GM23338 (cell line): ENCODE measurements at regions not wholly inside any gene's neighbourhood (a gene's known extent, or its start where the extent isn't known, plus 50 kb on each side); places are given as distances from the start of the nearest gene placed in this dataset.

Source experiments
- ATAC-seq: fragments of 200-7000 bp; cut with Tn5 transposase; 3 replicates; pipeline ENCODE4 v1.9.1; 2020
- DNase-seq: peaks from one replicate; pipeline ENCODE4 v3.0.0-alpha.2; 2015; ENCODE audit warnings: low spot score
- H2AFZ ChIP-seq: fragments of 200-600 bp; sonication (generic); 2 replicates; pipeline ENCODE4 v1.8.0; 2016; ENCODE audit warnings: antibody characterized with exemption, mild to moderate bottlenecking, moderate library complexity
- H3F3A ChIP-seq: fragments of 200-600 bp; sonication (generic); replicated peaks from 2 replicates; pipeline ENCODE4 v1.8.0; 2017; ENCODE audit warnings: antibody characterized with exemption, mixed run types, low read depth
- H3K27ac ChIP-seq: fragments of 200-600 bp; sonication (generic); 2 replicates; pipeline ENCODE4 v1.6.1; 2016; ENCODE audit warnings: low read depth
- H3K27me3 ChIP-seq: fragments of 200-600 bp; sonication (generic); 2 replicates; pipeline ENCODE4 v1.8.0; 2016; ENCODE audit warnings: mild to moderate bottlenecking, mixed run types, moderate library complexity; ENCODE audit not compliant: insufficient read depth
- H3K36me3 ChIP-seq: fragments of 200-600 bp; sonication (generic); 2 replicates; pipeline ENCODE4 v1.8.0; 2016; ENCODE audit warnings: mild to moderate bottlenecking; ENCODE audit not compliant: insufficient read depth
- H3K4me1 ChIP-seq: fragments of 200-600 bp; sonication (generic); 2 replicates; pipeline ENCODE4 v1.8.0; 2016; ENCODE audit warnings: mild to moderate bottlenecking, moderate library complexity; ENCODE audit not compliant: insufficient read depth
- H3K4me2 ChIP-seq: fragments of 200-600 bp; sonication (generic); 2 replicates; pipeline ENCODE4 v1.7.1; 2017; ENCODE audit warnings: mixed run types
- H3K4me3 ChIP-seq: fragments of 200-600 bp; sonication (generic); 2 replicates; pipeline ENCODE4 v1.6.1; 2016; ENCODE audit warnings: mixed run types
- H3K79me2 ChIP-seq: fragments of 200-600 bp; sonication (generic); replicated peaks from 2 replicates; pipeline ENCODE4 v1.8.0; 2017; ENCODE audit warnings: mild to moderate bottlenecking; ENCODE audit not compliant: insufficient read depth
- H3K9me2 ChIP-seq: fragments of 200-600 bp; sonication (generic); 2 replicates; pipeline ENCODE4 v1.8.0; 2017; ENCODE audit not compliant: insufficient read depth
- H4K20me1 ChIP-seq: fragments of 200-600 bp; sonication (generic); replicated peaks from 2 replicates; pipeline ENCODE4 v1.8.0; 2017; ENCODE audit warnings: mild to moderate bottlenecking; ENCODE audit not compliant: insufficient read depth
- H3K27ac Mint-ChIP-seq: 2 replicates; pipeline ENCODE4 v1.8.0; 2020; ENCODE audit warnings: inconsistent platforms, mild to moderate bottlenecking, moderate library complexity, mixed read lengths
- H3K27me3 Mint-ChIP-seq: 3 replicates; pipeline ENCODE4 v1.8.0; 2022; ENCODE audit warnings: low read depth, mild to moderate bottlenecking, moderate library complexity, mixed read lengths, inconsistent platforms; ENCODE audit not compliant: insufficient read depth, poor library complexity
- H3K36me3 Mint-ChIP-seq: 3 replicates; pipeline ENCODE4 v1.8.0; 2021; ENCODE audit warnings: low read depth, mild to moderate bottlenecking, inconsistent platforms, moderate library complexity, mixed read lengths
- H3K4me1 Mint-ChIP-seq: 3 replicates; pipeline ENCODE4 v1.8.0; 2020; ENCODE audit warnings: mild to moderate bottlenecking, inconsistent platforms, mixed read lengths
- H3K4me3 Mint-ChIP-seq: 3 replicates; pipeline ENCODE4 v1.8.0; 2021; ENCODE audit warnings: moderate library complexity, mild to moderate bottlenecking, inconsistent platforms, mixed read lengths
- H3K9me3 Mint-ChIP-seq: 3 replicates; pipeline ENCODE4 v1.8.0; 2020; ENCODE audit warnings: moderate library complexity, mild to moderate bottlenecking, inconsistent platforms, mixed read lengths
- CREB1 ChIP-seq: fragments of 250-450 bp; sonication (Bioruptor Pico); IDR thresholded peaks from 2 replicates; pipeline ENCODE4 v1.5.0; 2020; ENCODE audit warnings: low read depth, mild to moderate bottlenecking, moderate library complexity
- EZH2 ChIP-seq: fragments of 200-600 bp; sonication (generic); IDR thresholded peaks from one replicate; pipeline ENCODE4 v1.8.0; 2017; ENCODE audit warnings: antibody characterized with exemption, mild to moderate bottlenecking, low read depth; ENCODE audit not compliant: unreplicated experiment
- EZH2phosphoT487 ChIP-seq: fragments of 200-600 bp; sonication (generic); IDR thresholded peaks from one replicate; pipeline ENCODE4 v1.8.1; 2018; ENCODE audit warnings: antibody characterized with exemption; ENCODE audit not compliant: unreplicated experiment
- JUNB ChIP-seq: IDR thresholded peaks from one replicate; pipeline ENCODE4 v1.6.1; 2016; ENCODE audit warnings: antibody characterized with exemption; ENCODE audit not compliant: unreplicated experiment
- POLR2AphosphoS5 ChIP-seq: IDR thresholded peaks from 2 replicates; pipeline ENCODE4 v1.6.1; 2016; ENCODE audit warnings: antibody characterized with exemption, low read depth
- REST ChIP-seq: IDR thresholded peaks from one replicate; pipeline ENCODE4 v1.6.1; 2018; ENCODE audit warnings: antibody characterized with exemption; ENCODE audit not compliant: unreplicated experiment
- STAT1 ChIP-seq: IDR thresholded peaks from one replicate; pipeline ENCODE4 v1.6.1; 2016; ENCODE audit warnings: antibody characterized with exemption; ENCODE audit not compliant: unreplicated experiment
- ZNF114 ChIP-seq: fragments of 250-450 bp; sonication (Bioruptor Pico); IDR thresholded peaks from 2 replicates; pipeline ENCODE4 v1.5.0; 2020; ENCODE audit warnings: mild to moderate bottlenecking, moderate library complexity
- TF ChIP-seq, protein P1 (sequence below), 2 experiments: fragments of 200-600 bp in 1 of 2; sonication (generic) in 1 of 2; conservative IDR thresholded peaks; 2 replicates each; pipeline versions ENCODE4 v1.5.1 to v1.6.1; 2016 to 2017; ENCODE audit warnings: antibody characterized with exemption in 2 of 2, low read depth in 2 of 2, mild to moderate bottlenecking in 2 of 2, moderate library complexity in 1 of 2

- peaks cover 11% of the 10 kb centered on the region for H3K79me2 ChIP-seq
- no peaks in the 10 kb centered on the region for H3K9me3 Mint-ChIP-seq
- peaks cover 4% of the 10 kb centered on the region for H3K27me3 Mint-ChIP-seq
- TF ChIP-seq POLR2AphosphoS5 (no peak), JUNB (no peak), STAT1 (no peak)
- no peak for DNase-seq
- H3K27me3 ChIP-seq = no peaks in the 10 kb centered on the region
- H2AFZ ChIP-seq = no peak overlapping the region
- H3K4me3 Mint-ChIP-seq = no peak overlapping the region
- H3K36me3 Mint-ChIP-seq = peaks cover 21% of the 10 kb centered on the region; the same call in 2 of the 3 replicates
- ATAC-seq = no peak
- H3K27ac Mint-ChIP-seq = peak overlapping the region; percentile 59; the same call in 1 of the 2 replicates
- H3K4me3 ChIP-seq = no peak overlapping the region
- H3K27ac ChIP-seq = no peak overlapping the region
- H3K4me2 ChIP-seq = no peak overlapping the region
- peaks cover 16% of the 10 kb centered on the region; the same call in 1 of the 2 replicates for H4K20me1 ChIP-seq
- H3F3A ChIP-seq = no peaks in the 10 kb centered on the region
- H3K4me1 ChIP-seq = no peaks in the 10 kb centered on the region
- no peaks in the 10 kb centered on the region for H3K36me3 ChIP-seq
- no peaks in the 10 kb centered on the region for H3K9me2 ChIP-seq
- peaks cover 8% of the 10 kb centered on the region for H3K4me1 Mint-ChIP-seq
Measured at GRCh38 chr12:124449623-124450375, 117.6 kb downstream of the NCOR2 start.

DNA sequence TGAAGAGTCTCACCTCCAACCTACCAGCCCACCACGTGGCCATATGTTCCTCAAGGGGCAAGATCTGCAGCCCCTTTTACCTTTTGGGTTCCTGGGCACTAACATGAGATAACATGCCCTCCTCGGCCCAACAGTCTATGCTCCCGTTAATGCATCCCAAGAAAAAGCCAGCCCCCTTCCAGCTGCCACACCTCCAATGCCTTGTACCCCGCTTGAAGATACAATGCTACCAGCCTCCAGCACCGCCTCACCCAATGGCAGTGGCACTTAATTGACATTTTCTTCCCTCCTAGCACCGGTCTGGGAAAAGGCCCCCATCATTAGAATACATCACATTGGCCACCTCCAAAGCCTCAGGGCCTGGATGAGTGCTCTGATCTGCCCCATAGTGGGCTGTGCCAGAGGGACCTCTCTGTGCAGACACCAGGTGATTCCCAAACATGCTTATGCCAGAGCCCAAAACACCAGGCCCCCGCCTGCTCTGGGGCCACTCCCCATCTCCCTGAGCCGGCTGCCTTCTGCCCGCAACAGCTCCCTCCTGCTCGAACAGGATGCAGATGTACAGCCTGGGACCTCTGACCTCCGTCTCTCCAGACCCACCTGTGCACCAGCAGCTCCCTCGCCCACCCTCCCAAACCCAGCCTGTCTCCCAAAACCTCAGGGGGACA is 118.3 kb downstream of the NCOR2 start:
- H3K27me3 Mint-ChIP-seq = peaks cover 4% of the 10 kb centered on the region
- TF ChIP-seq ZNF114 = no peak
- TF ChIP-seq CREB1 = no peak
- no peak for TF ChIP-seq EZH2
- TF ChIP-seq REST = no peak
- TF ChIP-seq, protein P1, sequence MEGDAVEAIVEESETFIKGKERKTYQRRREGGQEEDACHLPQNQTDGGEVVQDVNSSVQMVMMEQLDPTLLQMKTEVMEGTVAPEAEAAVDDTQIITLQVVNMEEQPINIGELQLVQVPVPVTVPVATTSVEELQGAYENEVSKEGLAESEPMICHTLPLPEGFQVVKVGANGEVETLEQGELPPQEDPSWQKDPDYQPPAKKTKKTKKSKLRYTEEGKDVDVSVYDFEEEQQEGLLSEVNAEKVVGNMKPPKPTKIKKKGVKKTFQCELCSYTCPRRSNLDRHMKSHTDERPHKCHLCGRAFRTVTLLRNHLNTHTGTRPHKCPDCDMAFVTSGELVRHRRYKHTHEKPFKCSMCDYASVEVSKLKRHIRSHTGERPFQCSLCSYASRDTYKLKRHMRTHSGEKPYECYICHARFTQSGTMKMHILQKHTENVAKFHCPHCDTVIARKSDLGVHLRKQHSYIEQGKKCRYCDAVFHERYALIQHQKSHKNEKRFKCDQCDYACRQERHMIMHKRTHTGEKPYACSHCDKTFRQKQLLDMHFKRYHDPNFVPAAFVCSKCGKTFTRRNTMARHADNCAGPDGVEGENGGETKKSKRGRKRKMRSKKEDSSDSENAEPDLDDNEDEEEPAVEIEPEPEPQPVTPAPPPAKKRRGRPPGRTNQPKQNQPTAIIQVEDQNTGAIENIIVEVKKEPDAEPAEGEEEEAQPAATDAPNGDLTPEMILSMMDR (conservative IDR thresholded peaks at IDR 0.05; ENCODE audit: low read depth in 2 of 2) = no peak
- TF ChIP-seq POLR2AphosphoS5 = no peak
- TF ChIP-seq EZH2phosphoT487 = no peak
- Histone ChIP-seq H4K20me1 (peaks cover 16% of the 10 kb centered on the region; the same call in 1 of the 2 replicates), H3K27ac (no peak overlapping the region), H2AFZ (no peak overlapping the region), H3K4me3 (no peak overlapping the region), H3K4me1 (no peaks in the 10 kb centered on the region), H3F3A (no peaks in the 10 kb centered on the region), H3K79me2 (peaks cover 15% of the 10 kb centered on the region), H3K36me3 (no peaks in the 10 kb centered on the region), H3K27me3 (no peaks in the 10 kb centered on the region), H3K9me2 (no peaks in the 10 kb centered on the region), H3K4me2 (no peak overlapping the region)
- H3K36me3 Mint-ChIP-seq = peaks cover 25% of the 10 kb centered on the region; the same call in 2 of the 3 replicates
- ATAC-seq (no peak), DNase-seq (no peak)
- peaks cover 4% of the 10 kb centered on the region for H3K4me1 Mint-ChIP-seq
- H3K4me3 Mint-ChIP-seq = no peak overlapping the region
- peak overlapping the region; percentile 18; the same call in 1 of the 2 replicates for H3K27ac Mint-ChIP-seq
- no peaks in the 10 kb centered on the region for H3K9me3 Mint-ChIP-seq
